NCI-H748 (cell line): ENCODE measurements at regions not wholly inside any gene's neighbourhood (a gene's known extent, or its start where the extent isn't known, plus 50 kb on each side); places are given as distances from the start of the nearest gene placed in this dataset.
"Not testable (repeated sequence)": the region's sequence is repeated elsewhere in the genome, so short reads cannot be mapped to it uniquely, and the experiment has no call there.

Source experiments
- DNase-seq: peaks from one replicate; lab custom pipeline; 2025; ENCODE audit not compliant: unreplicated experiment; lab: John Stamatoyannopoulos, UW

DNA sequence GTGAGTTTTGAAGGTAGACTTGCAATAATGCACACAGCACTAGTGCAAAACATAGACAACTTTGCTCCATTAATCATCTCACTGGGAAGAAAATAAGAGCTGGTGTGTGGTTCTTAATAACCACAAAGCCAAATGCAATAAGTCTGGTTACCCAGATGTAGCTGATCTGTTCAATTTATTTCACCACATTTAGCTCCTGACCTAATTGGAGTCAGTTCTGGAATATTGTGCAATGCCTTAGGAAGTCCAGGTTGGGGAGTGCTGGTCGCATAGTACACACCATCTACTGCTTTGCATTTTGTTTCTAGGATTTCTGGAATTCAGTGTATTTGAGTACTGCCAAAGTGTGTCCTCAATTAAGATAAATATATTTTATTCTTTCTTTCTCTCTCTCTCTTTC lies 483.3 kb upstream of the SPRY2 start:
- no peak for DNase-seq

DNA sequence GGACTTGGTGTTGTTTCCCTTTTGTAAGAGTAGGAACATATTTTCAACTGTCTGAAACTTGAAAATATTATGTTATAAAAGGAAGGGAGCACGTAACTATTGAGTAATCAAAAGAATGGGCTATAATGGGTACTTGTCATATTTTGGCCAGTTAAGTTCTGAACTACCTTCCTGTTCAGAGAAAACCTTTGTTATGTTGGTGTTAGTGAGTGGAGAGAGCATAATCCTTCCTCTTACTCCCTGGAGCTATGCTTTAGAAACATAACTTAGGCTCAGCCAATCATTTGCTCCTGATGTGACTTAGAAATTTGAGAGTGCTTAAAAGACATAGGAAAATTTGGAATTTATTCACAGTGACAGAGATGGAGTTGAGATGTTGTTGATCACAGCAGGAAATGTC lies 482.5 kb upstream of the SPRY2 start:
- DNase-seq: no peak

- no peak for DNase-seq
Observed at GRCh38 chr13:80821466-80821865, 480.5 kb upstream of the SPRY2 start.

DNA sequence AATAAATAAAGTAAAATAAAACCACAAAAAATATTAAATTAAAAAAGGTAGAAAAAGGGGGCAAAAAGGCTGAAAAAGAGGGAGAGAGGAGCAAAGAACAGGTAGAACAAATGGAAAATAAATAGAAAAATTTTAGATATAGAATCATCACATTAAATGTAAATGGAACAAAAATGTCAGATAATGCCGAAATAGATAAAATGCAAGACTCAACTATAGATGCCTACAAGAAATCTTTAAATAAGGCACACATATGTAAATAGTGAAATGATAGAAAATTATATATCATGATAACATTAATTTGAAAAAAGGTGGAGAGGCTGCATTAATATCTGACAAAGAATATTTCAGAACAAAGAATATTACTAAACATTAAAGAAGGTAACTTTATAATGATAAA lies 477.1 kb upstream of the SPRY2 start:
- no peak for DNase-seq

GRCh38 chr13:80814541-80814940 lies 473.6 kb upstream of the SPRY2 start:
- DNase-seq: no peak

DNA sequence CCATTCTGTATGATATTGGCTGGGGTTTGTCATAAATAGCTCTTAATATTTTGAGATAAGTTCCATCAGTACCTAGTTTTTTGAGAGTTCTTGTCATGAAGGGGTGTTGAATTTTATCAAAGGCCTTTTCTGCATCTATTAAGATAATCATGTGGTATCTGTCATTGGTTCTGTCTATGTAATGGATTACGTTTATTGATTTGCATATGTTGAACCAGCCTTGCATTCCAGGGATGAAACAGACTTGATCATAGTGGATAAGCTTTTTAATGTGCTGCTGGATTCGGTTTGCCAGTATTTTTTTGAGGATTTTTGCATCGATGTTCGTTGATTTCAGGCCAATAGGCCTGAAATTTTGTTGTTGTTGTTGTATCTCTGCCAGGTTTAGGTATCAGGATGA lies 469.4 kb upstream of the SPRY2 start:
- not testable (repeated sequence) for DNase-seq

DNA sequence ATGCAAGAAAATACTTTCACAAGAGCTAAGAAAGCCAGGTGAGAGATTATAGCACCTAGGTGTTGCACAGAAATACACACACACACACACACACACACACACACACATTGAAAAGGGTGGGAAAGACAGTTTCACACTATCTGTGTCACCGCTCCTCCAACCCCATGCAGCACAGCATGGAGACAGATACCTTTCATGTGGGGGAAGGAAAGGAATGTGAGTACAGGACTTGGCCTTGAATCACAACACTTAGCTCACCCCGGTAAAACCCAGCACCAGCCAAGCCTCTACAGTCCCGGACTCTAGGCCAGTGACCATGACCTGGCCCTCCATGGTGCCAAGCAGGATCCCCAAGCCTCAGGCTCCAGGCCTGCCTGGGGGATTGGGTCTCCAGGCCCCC lies 462.0 kb upstream of the SPRY2 start:
- DNase-seq: no peak

DNA sequence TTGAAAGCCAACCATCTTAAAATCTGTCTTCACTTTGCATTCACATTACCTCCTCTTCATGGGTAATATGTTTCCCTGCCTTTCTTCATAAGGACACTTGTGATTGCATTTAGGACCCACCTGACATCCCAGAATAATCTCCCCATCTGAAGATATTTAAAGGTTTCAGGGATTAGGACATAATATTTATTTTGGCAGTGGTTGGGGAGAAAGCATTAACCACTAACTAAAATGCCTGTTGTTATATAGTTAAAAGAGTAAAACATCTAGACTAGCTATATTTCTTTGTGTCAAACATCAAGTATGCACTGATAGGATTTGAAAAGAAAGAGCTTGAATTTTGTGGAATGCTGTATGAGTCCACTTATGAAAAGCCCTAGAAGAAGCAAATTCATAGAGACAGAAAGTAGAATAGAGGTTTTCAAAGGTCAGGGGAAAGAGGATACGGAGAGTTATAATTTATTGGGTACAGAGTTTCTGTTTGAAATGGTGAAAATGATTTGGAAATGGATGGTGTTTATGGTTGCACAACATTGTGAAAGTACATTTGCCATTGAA lies 457.7 kb upstream of the SPRY2 start:
- DNase-seq: no peak

GRCh38 chr13:80787604-80788003 lies 446.7 kb upstream of the SPRY2 start:
- no peak for DNase-seq

GRCh38 chr13:80783926-80784565 lies 443.1 kb upstream of the SPRY2 start:
- no peak for DNase-seq

DNA sequence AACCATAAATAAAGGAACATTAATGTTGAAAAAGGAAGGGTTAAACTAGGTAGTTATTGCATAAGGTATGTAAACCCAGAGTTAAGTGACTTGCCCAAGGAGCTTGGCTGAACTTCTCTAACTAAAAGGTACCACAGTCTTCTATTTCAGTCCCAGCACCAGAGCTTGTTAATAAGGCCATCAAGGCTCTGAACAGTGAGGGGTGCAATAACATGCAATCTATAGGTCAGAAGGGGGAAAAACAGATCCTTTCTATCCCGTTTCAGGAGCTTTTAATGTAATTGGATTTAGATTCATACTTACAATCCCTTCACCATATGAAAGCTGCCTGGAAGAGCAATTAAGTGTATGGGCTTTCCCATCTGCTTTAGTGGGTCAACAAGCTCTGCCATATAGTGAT lies 441.5 kb upstream of the SPRY2 start:
- DNase-seq: no peak

GRCh38 chr13:80778297-80778696 lies 437.4 kb upstream of the SPRY2 start:
- DNase-seq: peak; percentile 33

GRCh38 chr13:80757694-80758093 lies 416.8 kb upstream of the SPRY2 start:
- no peak for DNase-seq

DNA sequence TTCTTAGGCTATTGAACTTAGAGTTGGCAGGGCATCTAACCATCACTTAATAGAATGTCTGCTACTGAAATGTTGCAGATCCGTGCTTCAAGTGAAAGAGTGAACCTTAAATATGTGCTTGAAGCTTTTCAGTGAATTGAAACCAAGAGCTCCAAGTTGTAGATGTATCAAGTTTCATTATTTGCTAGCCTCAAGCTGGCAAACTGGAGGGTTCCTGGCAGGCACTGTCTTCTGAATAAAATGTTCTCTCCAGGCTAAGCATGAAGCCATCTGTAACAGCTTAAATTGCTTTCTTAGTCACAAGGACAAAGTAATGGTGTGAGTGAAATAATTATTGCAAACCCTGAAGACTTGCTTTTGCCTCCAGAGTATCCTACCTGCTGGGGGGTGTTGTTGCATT lies 415.0 kb upstream of the SPRY2 start:
- DNase-seq: peak; percentile 11

DNA sequence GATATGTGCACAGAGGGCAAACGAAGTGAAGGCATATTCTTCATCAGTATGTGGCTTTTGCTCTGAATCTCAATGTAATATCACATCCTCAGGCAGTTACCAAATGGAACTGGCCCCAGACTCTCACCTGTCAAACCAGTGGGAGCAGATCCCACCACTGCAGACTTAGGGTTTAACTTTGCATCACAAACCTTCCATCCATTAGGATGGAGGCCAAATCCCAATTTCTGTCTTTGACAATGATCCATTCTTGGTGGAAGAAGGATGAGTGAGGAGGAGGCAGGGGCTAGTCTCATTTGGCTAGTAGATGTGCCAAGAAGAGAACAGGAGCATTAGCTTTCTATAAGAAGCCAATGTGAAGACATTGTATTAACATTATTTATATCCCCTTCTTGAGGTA lies 413.5 kb upstream of the SPRY2 start:
- DNase-seq: no peak

- no peak for DNase-seq
Observed at GRCh38 chr13:80753866-80754265, 412.9 kb upstream of the SPRY2 start.

DNA sequence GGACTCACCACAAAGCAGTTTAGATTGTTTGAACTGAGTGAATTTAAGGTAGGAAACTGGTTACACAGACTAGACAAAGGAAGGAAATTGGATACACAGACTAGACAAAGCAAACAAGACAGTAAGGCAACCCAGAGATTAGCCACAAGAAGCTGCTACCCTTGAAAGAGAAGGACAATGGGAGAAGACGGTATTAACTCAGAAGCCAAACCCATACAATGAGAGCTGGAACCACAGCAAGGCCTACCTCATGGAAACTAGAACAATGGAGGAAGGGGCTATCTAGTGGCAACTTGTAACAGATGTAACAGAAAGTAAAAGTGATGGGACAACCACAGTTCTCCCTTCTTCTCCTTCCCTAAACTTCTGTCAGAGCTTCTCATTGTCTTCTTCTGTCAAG lies 410.9 kb upstream of the SPRY2 start:
- peak; percentile 64 for DNase-seq

- no peak for DNase-seq
Observed at GRCh38 chr13:80744147-80744914, 403.4 kb upstream of the SPRY2 start.

DNA sequence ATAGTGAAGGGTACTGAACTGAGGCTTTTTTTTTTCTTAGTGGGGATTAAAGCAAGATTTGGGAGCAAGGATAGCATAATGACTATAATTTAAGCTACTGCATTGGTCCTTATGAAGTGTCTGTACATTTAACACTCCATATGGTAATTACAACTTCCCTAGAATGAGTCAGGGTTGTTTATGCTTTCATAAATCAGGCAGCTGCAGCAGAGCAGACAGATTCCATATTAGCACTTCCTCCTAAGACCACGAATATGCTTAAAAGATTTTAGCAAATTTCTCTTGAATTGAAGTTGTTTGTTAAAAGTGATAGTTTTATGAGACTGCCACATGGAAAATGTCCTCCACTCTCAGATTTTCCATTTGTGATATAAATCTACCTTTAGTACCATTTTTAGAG lies 401.1 kb upstream of the SPRY2 start:
- DNase-seq: peak; percentile 14

DNA sequence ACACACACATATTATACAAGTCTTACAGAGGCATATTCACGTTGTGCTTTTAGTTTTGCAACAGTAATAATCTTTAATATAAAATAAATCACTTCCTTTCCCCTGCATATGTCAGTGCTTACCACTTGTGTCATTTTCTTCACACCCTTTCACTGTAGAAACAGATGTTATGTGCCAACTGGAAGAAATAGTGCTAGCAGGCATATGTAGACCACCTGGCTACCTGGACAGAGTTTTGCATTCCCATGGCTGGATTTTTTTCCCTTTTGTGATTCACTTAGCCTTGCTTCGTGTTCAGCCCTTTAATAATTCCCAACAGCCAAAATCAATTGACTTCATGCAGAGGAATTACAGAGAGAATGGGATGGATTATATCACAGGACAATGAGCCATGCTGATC lies 399.1 kb upstream of the SPRY2 start:
- DNase-seq: no peak

GRCh38 chr13:80737513-80737912 lies 396.6 kb upstream of the SPRY2 start:
- DNase-seq: no peak

- DNase-seq: no peak
Observed at GRCh38 chr13:80727321-80727975, 386.5 kb upstream of the SPRY2 start.
